CD4-positive, alpha-beta T cell (primary cell): ENCODE measurements at regions not wholly inside any gene's neighbourhood (a gene's known extent, or its start where the extent isn't known, plus 50 kb on each side); places are given as distances from the start of the nearest gene placed in this dataset.

Source experiments
- ATAC-seq: fragments of 200-7000 bp; cut with Tn5 transposase; one replicate; pipeline ENCODE4 v1.10.0; 2022; ENCODE audit warnings: mild to moderate bottlenecking; ENCODE audit not compliant: poor library complexity
- CTCF ChIA-PET: fragments of 350-600 bp; sonication (Branson Sonifier 250); formaldehyde crosslinking; loops from one replicate; lab custom pipeline; 2021; ENCODE audit warnings: antibody characterized with exemption, inconsistent platforms; lab: Charles Lee
- POLR2A ChIA-PET: fragments of 350-600 bp; sonication (Branson Sonifier 250); formaldehyde crosslinking; loops from one replicate; lab custom pipeline; 2021; ENCODE audit warnings: antibody characterized with exemption, inconsistent platforms; lab: Charles Lee
- DNase-seq, 14 experiments: peaks; one replicate each; pipeline ENCODE4 v3.0.0-alpha.2; 2013 to 2020; ENCODE audit warnings: mixed read lengths in 2 of 14
- H3K27ac ChIP-seq, 2 donors: one replicate each; pipeline versions ENCODE4 v1.5.1 to v1.7.0; 2013; ENCODE audit warnings: low read length in 2 of 2, low read depth in 1 of 2, mild to moderate bottlenecking in 1 of 2
- H3K27me3 ChIP-seq, 2 experiments: 1 replicate in 1 of 2; 2 replicates in 1 of 2; pipeline versions ENCODE4 v1.6.1 to v1.7.0; 2013; ENCODE audit warnings: low read length in 2 of 2, control low read depth in 1 of 2, mild to moderate bottlenecking in 1 of 2, moderate library complexity in 1 of 2; ENCODE audit not compliant: insufficient read depth in 2 of 2, control insufficient read depth in 1 of 2
- H3K36me3 ChIP-seq: one replicate; pipeline ENCODE4 v1.6.1; 2013; ENCODE audit warnings: low read length, control low read depth; ENCODE audit not compliant: insufficient read depth
- H3K4me1 ChIP-seq: one replicate; pipeline ENCODE4 v1.6.1; 2013; ENCODE audit warnings: low read length, control low read depth; ENCODE audit not compliant: insufficient read depth
- H3K4me3 ChIP-seq: one replicate; pipeline ENCODE4 v1.5.1; 2013; ENCODE audit warnings: mild to moderate bottlenecking, low read length, moderate library complexity
- H3K9me3 ChIP-seq, 2 experiments: 1 replicate in 1 of 2; 2 replicates in 1 of 2; pipeline versions ENCODE4 v1.6.1 to v1.7.0; 2013; ENCODE audit warnings: low read length in 2 of 2, mild to moderate bottlenecking in 2 of 2, control low read depth in 1 of 2, moderate library complexity in 1 of 2; ENCODE audit not compliant: control insufficient read depth in 1 of 2, insufficient read depth in 1 of 2
- H3K27ac Mint-ChIP-seq: one replicate; pipeline ENCODE4 v1.8.0; 2020; ENCODE audit warnings: mixed read lengths
- H3K27me3 Mint-ChIP-seq: one replicate; pipeline ENCODE4 v1.8.0; 2021; ENCODE audit warnings: mixed read lengths
- H3K36me3 Mint-ChIP-seq: one replicate; pipeline ENCODE4 v1.8.0; 2021; ENCODE audit warnings: low read depth, mixed read lengths
- H3K4me1 Mint-ChIP-seq: one replicate; pipeline ENCODE4 v1.8.0; 2021; ENCODE audit warnings: low read depth, mixed read lengths
- H3K4me3 Mint-ChIP-seq: one replicate; pipeline ENCODE4 v1.8.0; 2020; ENCODE audit warnings: mild to moderate bottlenecking, mixed read lengths
- H3K9me3 Mint-ChIP-seq: one replicate; pipeline ENCODE4 v1.8.0; 2020; ENCODE audit warnings: mixed read lengths
- CTCF ChIP-seq: fragments of 200-600 bp; IDR thresholded peaks from one replicate; pipeline ENCODE4 v1.8.0; 2022; ENCODE audit warnings: antibody characterized with exemption, mild to moderate bottlenecking
- intact Hi-C, 2 experiments: fragments of 100-400 bp; cut with DNase I in 1 of 2; cut with micrococcal nuclease in 1 of 2; formaldehyde crosslinking; loops; one replicate each; pipeline versions ENCODE4 v1.15.1 to v1.9.0; 2023 to 2025; cut with DNase I, micrococcal nuclease

GRCh38 chrX:145919400-145919799, 101.8 kb downstream of the SLITRK2 start:
- no peaks in the 10 kb centered on the region for H3K9me3 ChIP-seq
- no peaks in the 10 kb centered on the region for H3K4me1 ChIP-seq
- no peak overlapping the region for H3K4me3 ChIP-seq
- CTCF ChIA-PET: no interaction called here
- H3K27ac ChIP-seq: no peak overlapping the region
- POLR2A ChIA-PET: no interaction called here
- Mint-ChIP-seq H3K4me3 (no peak overlapping the region), H3K9me3 (no peaks in the 10 kb centered on the region), H3K4me1 (no peaks in the 10 kb centered on the region), H3K36me3 (no peaks in the 10 kb centered on the region), H3K27me3 (no peaks in the 10 kb centered on the region), H3K27ac (no peak overlapping the region)
- H3K27me3 ChIP-seq: no peaks in the 10 kb centered on the region
- DNase-seq (no peak), ATAC-seq (no peak)
- TF ChIP-seq CTCF: no peak
- H3K36me3 ChIP-seq: no peaks in the 10 kb centered on the region
- intact Hi-C loops: no loop called here

GRCh38 chrX:145923376-145923775, 105.7 kb downstream of the SLITRK2 start:
- intact Hi-C loops: no loop called here

GRCh38 chrX:145936769-145937168, 119.1 kb downstream of the SLITRK2 start:
- no peaks in the 10 kb centered on the region for H3K36me3 Mint-ChIP-seq
- no peaks in the 10 kb centered on the region for H3K9me3 Mint-ChIP-seq
- H3K4me1 Mint-ChIP-seq: no peaks in the 10 kb centered on the region
- POLR2A ChIA-PET: no interaction called here
- no peak overlapping the region for H3K4me3 Mint-ChIP-seq
- no peak overlapping the region for H3K27ac Mint-ChIP-seq
- no peak overlapping the region for H3K4me3 ChIP-seq
- no peaks in the 10 kb centered on the region for H3K27me3 Mint-ChIP-seq
- no peaks in the 10 kb centered on the region for H3K27me3 ChIP-seq
- H3K36me3 ChIP-seq: no peaks in the 10 kb centered on the region
- no peaks in the 10 kb centered on the region for H3K9me3 ChIP-seq
- CTCF ChIA-PET: no interaction called here
- intact Hi-C loops: no loop called here
- H3K27ac ChIP-seq: no peak overlapping the region
- no peaks in the 10 kb centered on the region for H3K4me1 ChIP-seq
- no peak for ATAC-seq
- no peak for DNase-seq
- no peak for TF ChIP-seq CTCF

More at GRCh38 chrX:145923376-145923775, 105.7 kb downstream of the SLITRK2 start:
- Mint-ChIP-seq H3K27ac (no peak overlapping the region), H3K36me3 (no peaks in the 10 kb centered on the region), H3K4me1 (no peaks in the 10 kb centered on the region), H3K9me3 (no peaks in the 10 kb centered on the region), H3K4me3 (no peak overlapping the region), H3K27me3 (no peaks in the 10 kb centered on the region)
- Histone ChIP-seq H3K4me3 (no peak overlapping the region), H3K4me1 (no peaks in the 10 kb centered on the region), H3K36me3 (no peaks in the 10 kb centered on the region), H3K9me3 (no peaks in the 10 kb centered on the region), H3K27me3 (no peaks in the 10 kb centered on the region), H3K27ac (no peak overlapping the region)
- POLR2A ChIA-PET: no interaction called here
- DNase-seq: no peak
- no peak for ATAC-seq
- CTCF ChIA-PET: no interaction called here
- TF ChIP-seq CTCF: no peak
